H9 (cell line): ENCODE measurements at regions not wholly inside any gene's neighbourhood (a gene's known extent, or its start where the extent isn't known, plus 50 kb on each side); places are given as distances from the start of the nearest gene placed in this dataset.

Experiments
- DNase-seq: peaks from one replicate; pipeline ENCODE4 v3.0.0-alpha.2; 2017
- H2AFZ ChIP-seq: one replicate; pipeline ENCODE4 v1.6.1; 2013; ENCODE audit warnings: mild to moderate bottlenecking, low read length, control low read depth, moderate library complexity
- H2AK5ac ChIP-seq: 2 replicates; pipeline ENCODE4 v1.6.1; 2013; ENCODE audit warnings: low read length, control low read depth, mixed read lengths; ENCODE audit not compliant: insufficient read length
- H2BK120ac ChIP-seq: one replicate; pipeline ENCODE4 v1.6.1; 2013; ENCODE audit warnings: low read depth, mild to moderate bottlenecking, low read length, control low read depth, inconsistent platforms; ENCODE audit not compliant: poor library complexity, severe bottlenecking
- H2BK12ac ChIP-seq: 2 replicates; pipeline ENCODE4 v1.6.1; 2013; ENCODE audit warnings: low read length, control low read depth, mixed read lengths, low read depth; ENCODE audit not compliant: insufficient read length
- H2BK15ac ChIP-seq: 2 replicates; pipeline ENCODE4 v1.6.1; 2013; ENCODE audit warnings: low read depth, low read length, control low read depth
- H2BK20ac ChIP-seq: one replicate; pipeline ENCODE4 v1.6.1; 2013; ENCODE audit warnings: low read depth, mild to moderate bottlenecking, low read length, control low read depth, inconsistent platforms; ENCODE audit not compliant: poor library complexity, severe bottlenecking
- H2BK5ac ChIP-seq: 2 replicates; pipeline ENCODE4 v1.6.1; 2013; ENCODE audit warnings: low read length, control low read depth, mixed read lengths; ENCODE audit not compliant: insufficient read length
- H3K14ac ChIP-seq: 2 replicates; pipeline ENCODE4 v1.6.1; 2013; ENCODE audit warnings: low read length, control low read depth; ENCODE audit not compliant: insufficient read depth
- H3K18ac ChIP-seq: 2 replicates; pipeline ENCODE4 v1.6.1; 2013; ENCODE audit warnings: low read depth, mild to moderate bottlenecking, mixed read lengths, low read length, control low read depth; ENCODE audit not compliant: insufficient read length
- H3K23ac ChIP-seq: 2 replicates; pipeline ENCODE4 v1.6.1; 2013; ENCODE audit warnings: low read length, control low read depth, mixed read lengths, low read depth; ENCODE audit not compliant: insufficient read length
- H3K23me2 ChIP-seq: 2 replicates; pipeline ENCODE4 v1.6.1; 2013; ENCODE audit warnings: low read depth, mild to moderate bottlenecking, mixed read lengths, low read length, control low read depth; ENCODE audit not compliant: insufficient read length, poor library complexity, severe bottlenecking
- H3K27ac ChIP-seq: 2 replicates; pipeline ENCODE4 v1.5.1; 2013; ENCODE audit warnings: low read length, control low read depth, mixed read lengths, low read depth; ENCODE audit not compliant: insufficient read length
- H3K27me3 ChIP-seq: 2 replicates; pipeline ENCODE4 v1.6.1; 2013; ENCODE audit warnings: low read length, control low read depth, inconsistent platforms; ENCODE audit not compliant: insufficient read depth
- H3K4ac ChIP-seq: 2 replicates; pipeline ENCODE4 v1.6.1; 2013; ENCODE audit warnings: low read depth, mild to moderate bottlenecking, control low read depth, inconsistent platforms, low read length, moderate library complexity
- H3K4me1 ChIP-seq: 2 replicates; pipeline ENCODE4 v1.6.1; 2013; ENCODE audit warnings: low read length, control low read depth, inconsistent platforms; ENCODE audit not compliant: insufficient read depth
- H3K4me2 ChIP-seq: 2 replicates; pipeline ENCODE4 v1.6.1; 2013; ENCODE audit warnings: low read length, control low read depth, mixed read lengths; ENCODE audit not compliant: insufficient read length, insufficient read depth
- H3K56ac ChIP-seq: 2 replicates; pipeline ENCODE4 v1.6.1; 2013; ENCODE audit warnings: low read depth, mild to moderate bottlenecking, mixed read lengths, low read length, control low read depth; ENCODE audit not compliant: insufficient read length
- H3K79me1 ChIP-seq: 2 replicates; pipeline ENCODE4 v1.6.1; 2013; ENCODE audit warnings: low read depth, mild to moderate bottlenecking, moderate library complexity, low read length, control low read depth, inconsistent platforms; ENCODE audit not compliant: insufficient read depth, poor library complexity, severe bottlenecking
- H3K79me2 ChIP-seq: 2 replicates; pipeline ENCODE4 v1.6.1; 2013; ENCODE audit warnings: low read length, control low read depth, inconsistent platforms; ENCODE audit not compliant: insufficient read depth
- H3K9ac ChIP-seq: 2 replicates; pipeline ENCODE4 v1.6.1; 2013; ENCODE audit warnings: low read length, control low read depth, mixed read lengths; ENCODE audit not compliant: insufficient read length; ENCODE audit errors: extremely low read depth
- H3K9me3 ChIP-seq: one replicate; pipeline ENCODE4 v1.6.1; 2013; ENCODE audit warnings: low read depth, low read length, inconsistent platforms; ENCODE audit not compliant: control insufficient read depth
- H3T11ph ChIP-seq: one replicate; pipeline ENCODE4 v1.6.1; 2013; ENCODE audit warnings: mild to moderate bottlenecking, low read length, control low read depth, inconsistent platforms
- H4K20me1 ChIP-seq: one replicate; pipeline ENCODE4 v1.6.1; 2013; ENCODE audit not compliant: control insufficient read depth, insufficient read length, insufficient read depth
- H4K5ac ChIP-seq: 2 replicates; pipeline ENCODE4 v1.6.1; 2013; ENCODE audit warnings: low read depth, mild to moderate bottlenecking, mixed read lengths, low read length, control low read depth; ENCODE audit not compliant: insufficient read length
- H4K8ac ChIP-seq: replicated peaks from 2 replicates; pipeline ENCODE4 v1.6.1; 2013; ENCODE audit warnings: low read length, control low read depth, mixed read lengths, low read depth; ENCODE audit not compliant: insufficient read length
- H4K91ac ChIP-seq: 2 replicates; pipeline ENCODE4 v1.6.1; 2013; ENCODE audit warnings: low read depth, mild to moderate bottlenecking, moderate library complexity, mixed read lengths, low read length, control low read depth; ENCODE audit not compliant: insufficient read length
- H3K27ac Mint-ChIP-seq, 3 experiments: 2 replicates in 2 of 3; 3 replicates in 1 of 3; pipeline ENCODE4 v1.8.0; 2020 to 2021; ENCODE audit warnings: mixed read lengths in 3 of 3, mild to moderate bottlenecking in 1 of 3, moderate library complexity in 1 of 3
- H3K27me3 Mint-ChIP-seq: 2 replicates; pipeline ENCODE4 v1.8.0; 2021; ENCODE audit warnings: low read depth, mild to moderate bottlenecking, moderate library complexity, mixed read lengths
- H3K36me3 Mint-ChIP-seq, 3 experiments: 2 replicates in 2 of 3; 3 replicates in 1 of 3; pipeline ENCODE4 v1.8.0; 2020 to 2021; ENCODE audit warnings: low read depth in 3 of 3, mixed read lengths in 3 of 3; ENCODE audit not compliant: insufficient read depth in 1 of 3
- H3K4me1 Mint-ChIP-seq, 2 experiments: 2 replicates each; pipeline ENCODE4 v1.8.0; 2020; ENCODE audit warnings: mixed read lengths in 2 of 2
- H3K4me3 Mint-ChIP-seq, 2 experiments: 2 replicates in 1 of 2; 3 replicates in 1 of 2; pipeline ENCODE4 v1.8.0; 2020 to 2021; ENCODE audit warnings: mild to moderate bottlenecking in 2 of 2, mixed read lengths in 2 of 2, moderate library complexity in 1 of 2
- H3K9me3 Mint-ChIP-seq, 2 experiments: 2 replicates in 1 of 2; 3 replicates in 1 of 2; pipeline ENCODE4 v1.8.0; 2020; ENCODE audit warnings: mild to moderate bottlenecking in 2 of 2, mixed read lengths in 2 of 2, moderate library complexity in 1 of 2
- CTCF ChIP-seq: fragments of 200-600 bp; sonication (generic); conservative IDR thresholded peaks from 3 replicates; pipeline ENCODE4 v1.8.0; 2021; ENCODE audit warnings: antibody characterized with exemption, mild to moderate bottlenecking
- WGBS: extraction: QIAGEN DNeasy Blood & Tissue Kit; methylation state at CpG from one replicate; pipeline ENCODE4 v1.1.7; 2013; ENCODE audit warnings: missing lambda C conversion rate, low lambda C conversion rate, mixed read lengths; ENCODE audit not compliant: insufficient read length; ENCODE audit errors: extremely low coverage; 5-methylcytosine and 5-hydroxymethylcytosine counted together

- Histone ChIP-seq H2BK12ac (no peak overlapping the region), H3K9me3 (no peaks in the 10 kb centered on the region), H3K79me2 (no peaks in the 10 kb centered on the region), H3K23ac (no peak overlapping the region), H2AFZ (no peak overlapping the region), H3T11ph (no peak overlapping the region), H3K9ac (no peak overlapping the region), H2BK20ac (no peak overlapping the region), H2BK15ac (no peak overlapping the region), H2BK5ac (no peak overlapping the region), H2AK5ac (no peak overlapping the region), H4K20me1 (no peaks in the 10 kb centered on the region), H3K27ac (no peak overlapping the region), H3K4ac (no peak overlapping the region), H3K14ac (no peak overlapping the region), H4K5ac (no peak overlapping the region), H3K56ac (no peak overlapping the region), H4K8ac (no peak overlapping the region), H3K18ac (no peak overlapping the region), H4K91ac (no peak overlapping the region), H3K27me3 (no peaks in the 10 kb centered on the region), H2BK120ac (no peak overlapping the region), H3K79me1 (no peaks in the 10 kb centered on the region), H3K4me1 (no peaks in the 10 kb centered on the region), H3K4me2 (no peak overlapping the region), H3K23me2 (no peaks in the 10 kb centered on the region)
- WGBS: no CpG with 5 or more reads among the region's 2 CpGs
- H3K4me1 Mint-ChIP-seq: peaks cover 6 to 9% of the 10 kb centered on the region in 2 experiments
- H3K36me3 Mint-ChIP-seq: peaks cover 12 to 32% (median 14%) of the 10 kb centered on the region in 3 experiments
- H3K27me3 Mint-ChIP-seq: no peaks in the 10 kb centered on the region
- H3K4me3 Mint-ChIP-seq: no peak overlapping the region
- H3K27ac Mint-ChIP-seq: no peak overlapping the region
- peaks cover 18 to 31% of the 10 kb centered on the region in 2 experiments for H3K9me3 Mint-ChIP-seq
- no peak for DNase-seq
- TF ChIP-seq CTCF: no peak
These were observed 757.8 kb upstream of the ADGRB3 start for GRCh38 chr6:67877288-67877687.
